ENCODE measurements at regions not wholly inside any gene's neighbourhood (a gene's known extent, or its start where the extent isn't known, plus 50 kb on each side); places are given as distances from the start of the nearest gene placed in this dataset.

- peak; percentile 44 for DNase-seq (ENCODE audit: low read depth)
- no peak for TF ChIP-seq CTCF (IDR thresholded peaks at IDR 0.05; ENCODE audit: insufficient read depth, low read length)
- no peak overlapping the region for H3K4me3 ChIP-seq (ENCODE audit: low read depth, low read length)
Measured at GRCh38 chr13:33711436-33711835, 106.5 kb upstream of the RFC3 start.

GRCh38 chr13:33717775-33718174 lies 100.2 kb upstream of the RFC3 start:
- H3K4me3 ChIP-seq (ENCODE audit: low read depth, low read length) = no peak overlapping the region
- no peak for TF ChIP-seq CTCF (IDR thresholded peaks at IDR 0.05; ENCODE audit: insufficient read depth, low read length)
- DNase-seq (ENCODE audit: low read depth) = peak; percentile 16

- no peak overlapping the region for H3K4me3 ChIP-seq (ENCODE audit: low read depth, low read length)
Measured at GRCh38 chr13:33721724-33722123, 96.2 kb upstream of the RFC3 start.

GRCh38 chr13:33722216-33722915 lies 95.6 kb upstream of the RFC3 start:
- no peak for TF ChIP-seq CTCF (IDR thresholded peaks at IDR 0.05; ENCODE audit: insufficient read depth, low read length)
- DNase-seq (ENCODE audit: low read depth) = peak; percentile 51
- no peak overlapping the region for H3K4me3 ChIP-seq (ENCODE audit: low read depth, low read length)

More at GRCh38 chr13:33721724-33722123, 96.2 kb upstream of the RFC3 start:
- no peak for TF ChIP-seq CTCF (IDR thresholded peaks at IDR 0.05; ENCODE audit: insufficient read depth, low read length)
- DNase-seq (ENCODE audit: low read depth) = peak; percentile 52

GRCh38 chr13:33723365-33723764 lies 94.6 kb upstream of the RFC3 start:
- no peak for TF ChIP-seq CTCF (IDR thresholded peaks at IDR 0.05; ENCODE audit: insufficient read depth, low read length)
- H3K4me3 ChIP-seq (ENCODE audit: low read depth, low read length) = no peak overlapping the region
- DNase-seq (ENCODE audit: low read depth) = peak; percentile 12

GRCh38 chr13:33723772-33724435 lies 94.0 kb upstream of the RFC3 start:
- peak; percentile 76 for TF ChIP-seq CTCF (IDR thresholded peaks at IDR 0.05; ENCODE audit: insufficient read depth, low read length)
- DNase-seq (ENCODE audit: low read depth) = peak; percentile 92
- no peak overlapping the region for H3K4me3 ChIP-seq (ENCODE audit: low read depth, low read length)

Measured in fibroblast of the aortic adventitia (primary cell).